NCI-H526 (cell line): ENCODE measurements at regions not wholly inside any gene's neighbourhood (a gene's known extent, or its start where the extent isn't known, plus 50 kb on each side); places are given as distances from the start of the nearest gene placed in this dataset.
"Not testable (repeated sequence)": the region's sequence is repeated elsewhere in the genome, so short reads cannot be mapped to it uniquely, and the experiment has no call there.

Source experiments
- DNase-seq, 2 experiments: peaks; one replicate each; lab custom pipeline; 2025; lab: John Stamatoyannopoulos, UW

DNA sequence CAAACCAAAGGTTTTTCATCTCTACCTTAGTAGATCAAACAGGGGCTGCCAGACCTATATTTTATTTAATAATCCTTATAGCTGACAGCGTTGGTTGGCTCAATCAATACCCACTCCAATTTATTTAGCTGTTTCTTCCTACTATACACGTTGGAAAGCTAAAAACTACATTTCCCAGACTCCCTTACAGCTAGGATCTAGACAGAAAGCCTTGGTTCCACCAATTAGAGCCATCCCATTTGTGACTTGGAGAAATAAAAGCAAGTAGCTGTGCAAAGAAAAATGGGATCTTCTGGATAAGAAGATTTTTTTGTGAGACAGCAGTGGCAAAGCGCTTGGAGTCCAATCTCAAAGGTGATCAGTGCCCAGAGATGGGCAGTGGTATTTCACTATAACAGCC lies 331.3 kb upstream of the MEIS1 start:
- DNase-seq: no peak

DNA sequence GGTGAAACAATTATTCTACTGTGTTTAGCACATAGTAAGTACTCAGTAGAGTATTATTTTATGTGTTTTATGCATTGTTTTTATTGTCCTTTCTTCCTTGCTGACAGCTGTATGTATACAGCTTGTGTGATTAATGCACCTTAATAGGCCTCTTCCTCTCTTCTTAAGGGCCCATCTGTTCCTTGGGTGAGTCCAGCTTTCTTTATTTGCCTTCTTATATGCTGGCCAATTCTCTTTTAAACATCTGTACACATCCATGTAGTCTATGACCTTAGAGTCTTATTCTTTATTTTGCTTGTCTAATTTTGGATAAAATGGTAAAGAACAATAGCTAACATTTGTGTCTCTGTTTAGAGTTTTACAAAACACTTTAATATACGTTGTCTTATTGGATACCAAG lies 333.7 kb upstream of the MEIS1 start:
- DNase-seq: no peak

DNA sequence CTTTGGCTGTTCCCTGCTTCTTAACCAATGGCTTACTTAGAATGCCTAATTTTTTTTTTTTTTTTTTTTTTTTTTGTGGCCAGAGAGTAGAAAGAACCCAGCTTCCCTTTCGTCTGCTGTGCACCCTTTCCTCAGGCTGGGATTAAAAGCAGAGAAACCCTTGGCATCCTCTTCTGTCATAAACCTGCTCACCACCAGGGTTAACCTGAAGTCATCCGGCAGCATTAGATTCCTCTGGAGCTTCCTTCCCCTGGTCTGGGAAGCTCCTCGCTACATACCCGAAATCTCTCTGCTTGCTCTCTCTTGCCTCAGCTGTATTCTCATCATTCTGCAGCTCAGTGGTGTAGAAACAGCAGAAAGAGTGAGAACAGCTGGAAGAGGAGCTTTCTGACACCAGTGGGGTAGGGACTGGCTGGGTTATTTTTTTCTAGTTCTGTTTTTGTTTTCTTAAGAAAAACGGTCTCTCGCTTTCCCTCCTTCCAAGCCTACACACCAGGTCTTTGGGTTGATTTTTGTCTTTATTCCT lies 339.0 kb upstream of the MEIS1 start:
- DNase-seq: no peak

DNA sequence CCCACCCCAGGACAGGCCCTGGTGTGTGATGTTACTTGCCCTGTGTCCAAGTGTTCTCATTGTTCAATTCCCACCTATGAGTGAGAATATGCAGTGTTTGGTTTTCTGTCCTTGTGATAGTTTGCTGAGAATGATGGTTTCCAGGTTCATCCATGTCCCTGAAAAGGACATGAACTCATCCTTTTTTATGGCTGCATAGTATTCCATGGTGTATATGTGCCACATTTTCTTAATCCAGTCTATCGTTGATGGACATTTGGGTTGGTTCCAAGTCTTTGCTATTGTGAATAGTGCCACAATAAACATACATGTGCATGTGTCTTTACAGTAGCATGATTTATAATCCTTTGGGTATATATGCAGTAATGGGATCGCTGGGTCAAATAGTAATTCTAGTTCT lies 340.2 kb upstream of the MEIS1 start:
- DNase-seq: not testable (repeated sequence)

DNA sequence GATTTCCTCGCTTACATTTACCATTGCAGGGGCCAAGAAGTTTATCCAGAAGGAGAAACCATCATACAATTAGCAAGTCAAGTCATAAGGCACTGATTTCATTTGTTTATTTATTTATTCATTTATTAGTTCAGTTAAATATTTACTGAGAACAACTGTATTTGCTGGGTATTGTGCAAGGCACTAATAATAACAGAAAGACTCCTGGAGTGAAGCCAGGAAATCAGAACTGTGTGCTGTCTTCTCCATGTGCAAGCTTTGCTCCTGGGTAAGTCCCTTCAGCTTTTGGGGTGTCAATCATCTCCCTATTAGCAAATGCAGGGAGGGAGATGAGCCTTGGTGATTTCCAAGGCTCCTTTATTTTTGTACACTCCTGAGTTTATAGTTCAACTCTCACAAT lies 341.6 kb upstream of the MEIS1 start:
- no peak for DNase-seq

DNA sequence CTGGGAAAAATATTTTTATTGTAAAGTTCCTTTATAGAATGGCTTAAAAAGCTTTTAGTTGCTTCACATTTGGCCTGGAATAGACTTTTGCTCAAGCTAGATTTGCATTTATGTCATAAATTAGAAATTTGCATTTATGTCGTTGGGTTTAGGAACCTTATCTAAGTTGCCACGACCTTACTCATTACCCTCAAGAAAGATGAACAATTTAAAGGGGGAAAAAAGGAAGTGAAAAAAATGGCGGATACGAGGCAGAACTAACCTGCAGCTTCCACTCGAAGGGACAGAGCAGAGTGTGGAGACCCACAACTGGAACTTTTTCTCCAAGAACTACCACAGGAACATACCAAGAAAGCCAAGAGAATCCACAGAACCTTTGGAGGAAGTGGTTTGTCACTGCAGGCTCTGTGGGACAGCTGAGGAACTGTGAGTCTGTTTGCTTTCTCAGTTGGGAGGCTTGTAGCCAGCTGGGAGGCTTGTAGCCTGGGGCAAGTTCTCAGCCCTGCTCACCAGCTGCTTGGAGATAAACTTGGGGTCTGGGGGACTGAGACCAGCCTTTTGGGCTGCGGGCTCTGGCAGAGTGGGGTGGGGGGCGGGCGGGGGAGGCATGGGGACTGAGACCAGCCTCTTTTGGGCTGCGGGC lies 349.9 kb upstream of the MEIS1 start:
- DNase-seq: peak; percentile 34 to 35

DNA sequence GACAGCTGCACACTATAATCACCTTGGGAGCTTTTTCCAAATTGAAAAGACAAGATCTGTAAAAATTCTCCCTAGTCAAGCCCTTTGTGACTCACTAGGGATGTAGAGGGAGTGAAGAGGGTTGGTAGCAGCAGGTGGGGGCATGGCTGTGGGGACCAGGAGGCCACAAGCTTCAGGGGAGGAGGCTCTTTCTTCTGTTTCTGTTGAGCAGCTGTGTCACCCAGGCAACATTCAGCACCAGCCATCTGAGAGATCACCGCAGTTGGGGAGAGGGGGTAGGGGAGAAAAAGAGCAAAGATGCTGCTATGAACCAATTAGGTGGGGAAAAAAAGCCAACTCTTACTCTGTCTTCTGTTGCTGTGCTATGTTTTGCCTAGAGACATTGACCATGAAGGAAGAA lies 352.3 kb upstream of the MEIS1 start:
- no peak for DNase-seq

DNA sequence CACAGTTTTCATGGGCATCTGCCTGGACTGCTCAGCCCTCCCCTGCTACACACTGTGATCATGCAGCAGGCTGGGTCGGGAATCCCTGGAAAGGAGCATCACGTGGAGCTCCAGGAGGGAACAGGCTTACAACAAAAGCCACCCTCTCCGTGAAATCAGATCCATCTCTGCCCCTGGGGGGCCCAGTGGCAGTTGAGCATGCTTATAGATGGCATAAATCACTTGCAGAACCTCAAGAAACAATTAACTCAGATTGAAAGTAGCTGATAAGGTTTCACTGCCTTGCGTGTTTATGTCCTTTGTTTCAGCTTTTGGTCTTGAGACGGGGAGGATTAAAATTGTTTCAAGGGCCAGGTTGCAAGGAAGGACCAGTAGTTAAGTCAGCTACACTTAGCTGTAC lies 354.8 kb upstream of the MEIS1 start:
- no peak for DNase-seq

DNA sequence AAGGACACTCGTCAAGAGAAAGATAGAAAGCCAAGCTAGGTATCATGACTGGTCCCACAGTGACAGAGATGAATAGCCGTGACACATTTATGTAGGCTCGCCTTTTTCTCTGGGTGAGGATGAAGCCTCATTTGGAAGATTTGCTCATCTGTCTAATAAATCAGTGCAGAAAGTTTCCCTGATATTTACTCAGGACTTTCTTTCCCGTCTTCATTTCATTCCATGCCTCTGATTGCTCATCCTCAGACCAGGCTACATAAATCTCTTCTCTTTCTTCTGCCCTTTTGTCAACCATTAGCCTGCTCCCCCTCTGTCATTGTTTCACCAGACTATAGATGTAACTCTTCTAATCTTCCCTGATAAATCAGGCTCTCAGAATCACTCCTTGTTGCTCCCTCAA lies 361.8 kb upstream of the MEIS1 start:
- DNase-seq: no peak

DNA sequence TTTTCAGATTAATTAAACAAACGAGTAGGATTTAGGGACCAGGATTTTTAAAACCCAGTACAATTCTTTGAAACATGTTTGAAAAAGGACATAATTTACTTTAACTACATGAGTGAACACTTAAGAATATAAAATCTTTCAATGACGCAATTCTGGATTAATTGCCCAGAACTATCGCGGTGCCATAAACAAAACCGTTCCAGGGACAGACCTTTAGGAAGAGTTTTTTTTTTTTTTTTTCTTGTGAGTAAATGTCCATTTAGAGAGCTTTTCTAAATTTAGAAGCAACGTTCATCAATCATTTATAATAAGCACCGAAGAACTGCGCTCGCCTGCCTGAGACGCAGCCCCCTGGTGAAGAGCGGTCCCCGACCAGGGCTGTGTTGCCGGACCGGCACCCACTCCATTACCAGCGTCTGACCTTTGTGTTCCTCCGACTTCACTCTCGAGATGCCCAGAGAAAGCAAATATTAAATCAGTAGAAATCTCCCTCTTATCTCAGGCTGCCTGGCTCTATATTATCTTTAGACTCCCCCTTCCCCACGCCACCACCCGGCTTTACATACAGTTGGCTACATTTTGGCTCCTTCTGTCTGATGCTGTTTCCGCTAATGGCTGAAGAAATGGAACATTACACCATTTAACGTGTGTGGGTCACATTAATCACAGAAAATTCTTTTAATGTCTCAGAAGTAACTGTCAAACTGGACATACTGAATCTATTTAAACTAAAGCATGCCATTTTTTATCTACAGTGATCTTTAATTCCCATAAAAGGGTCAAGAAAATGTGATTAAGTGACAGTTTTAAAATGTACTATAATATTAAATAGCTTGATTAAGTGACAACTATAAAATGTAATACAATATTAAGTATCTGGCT lies 364.0 kb upstream of the MEIS1 start:
- DNase-seq: no peak

DNA sequence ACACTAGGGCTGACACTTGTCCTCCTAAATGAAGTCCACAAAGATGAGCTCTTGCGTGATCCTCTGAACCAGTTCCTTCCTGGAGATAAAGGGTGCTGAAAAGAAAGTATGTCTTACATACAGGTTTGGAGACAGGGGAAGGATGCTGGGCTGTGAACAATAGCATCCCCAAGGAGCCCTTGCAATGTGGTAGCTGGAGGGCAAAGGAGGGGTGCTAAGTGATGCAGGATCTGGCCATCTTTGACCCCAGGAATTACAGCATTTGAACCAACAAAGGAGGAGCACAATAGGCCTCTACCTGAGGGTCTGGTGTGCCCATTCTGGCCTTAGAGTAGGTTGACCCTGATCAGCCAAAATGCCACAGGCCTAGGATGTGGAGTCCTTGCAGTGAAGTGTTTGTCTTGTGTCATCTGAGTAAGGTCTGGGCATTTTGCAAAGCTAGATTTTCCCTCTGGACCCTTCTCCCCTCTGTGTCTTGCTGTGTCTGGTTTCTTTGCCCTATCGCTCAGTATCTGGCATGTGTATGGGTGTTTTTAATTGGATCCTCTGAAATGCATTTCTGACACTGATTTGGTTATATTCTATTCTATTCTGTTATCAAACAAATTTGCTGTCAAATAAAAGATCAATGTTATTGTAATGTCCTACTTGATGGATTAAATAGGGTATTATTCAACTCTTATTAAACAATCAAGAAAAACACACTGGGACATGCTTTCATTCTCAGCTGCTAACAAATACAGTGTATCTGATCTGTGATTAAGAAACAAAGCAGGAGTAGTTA lies 364.8 kb upstream of the MEIS1 start:
- no peak for DNase-seq

DNA sequence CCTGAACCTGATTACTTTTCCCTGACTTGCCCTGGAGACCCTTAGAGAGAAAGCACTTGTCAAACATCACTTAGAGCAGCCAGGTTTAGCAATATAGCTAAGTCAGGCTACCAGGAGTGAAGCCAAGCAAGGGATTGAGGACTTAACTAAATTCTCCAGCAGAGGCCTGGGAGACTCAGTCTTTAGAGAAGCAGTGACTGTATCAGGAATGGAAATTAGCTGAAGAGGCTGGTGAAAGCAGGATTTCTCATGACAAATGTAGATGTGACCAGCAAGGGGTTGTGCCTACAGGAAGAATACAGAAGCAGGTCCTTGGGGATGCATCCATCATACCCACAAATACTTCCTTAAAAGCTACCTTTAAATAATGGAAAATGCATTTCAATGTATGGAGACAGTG lies 368.9 kb upstream of the MEIS1 start:
- DNase-seq: no peak

DNA sequence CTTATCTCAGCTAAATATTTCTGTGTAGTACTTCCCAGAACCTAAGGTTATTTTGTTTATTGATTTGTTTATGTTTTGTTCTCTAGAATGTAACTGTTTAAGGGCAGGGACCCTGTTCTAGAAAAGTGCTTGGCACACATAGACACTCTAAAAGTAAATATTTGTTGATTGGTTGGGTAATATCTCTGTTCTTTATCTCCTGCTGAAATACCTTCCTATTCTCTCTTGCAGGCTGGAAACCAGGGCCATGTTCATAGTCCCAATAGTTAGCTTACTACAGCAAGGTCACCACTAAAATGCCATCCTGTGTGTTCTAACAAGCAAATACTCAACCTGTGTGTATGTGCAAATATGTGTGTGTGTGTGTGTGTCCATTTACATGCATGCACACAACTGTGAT lies 375.6 kb upstream of the MEIS1 start:
- DNase-seq: no peak

DNA sequence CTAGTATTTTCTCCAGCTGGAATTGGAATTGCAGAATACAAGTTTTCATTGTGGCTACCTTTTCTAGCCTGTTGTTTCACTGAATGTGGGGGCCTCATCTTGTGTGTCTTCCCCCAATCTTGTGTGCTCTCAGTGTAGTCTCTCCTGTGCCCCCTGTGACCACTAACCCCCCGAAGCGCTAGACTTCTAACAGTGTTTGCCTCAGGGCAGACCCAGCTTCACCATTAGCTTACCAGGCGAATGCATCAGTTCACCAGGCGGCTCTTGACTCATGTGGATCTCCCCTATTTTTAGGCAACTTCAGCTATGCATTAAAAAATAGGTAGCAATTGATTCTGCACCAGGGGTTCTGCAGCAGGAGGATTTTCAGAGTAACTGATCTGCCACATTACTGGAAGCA lies 376.2 kb upstream of the MEIS1 start:
- no peak for DNase-seq

DNA sequence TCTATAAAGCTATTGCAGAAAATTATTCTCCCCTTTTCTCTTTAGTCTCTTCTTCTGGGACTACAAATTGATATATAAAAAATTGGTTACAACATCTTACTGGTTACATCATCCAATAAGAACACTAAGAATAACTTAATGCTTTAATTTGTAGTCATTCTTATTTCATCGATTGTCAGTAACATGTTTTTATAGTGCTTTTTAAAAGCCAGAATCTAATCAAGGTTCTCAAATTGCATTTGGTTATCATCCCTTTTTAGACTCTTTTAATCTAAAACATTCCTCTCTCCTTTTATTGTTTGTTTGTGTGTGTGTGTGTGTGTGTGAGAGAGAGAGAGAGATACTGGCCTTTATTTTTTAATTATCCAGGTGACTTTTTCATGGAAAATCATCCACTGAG lies 377.1 kb upstream of the MEIS1 start:
- no peak for DNase-seq

DNA sequence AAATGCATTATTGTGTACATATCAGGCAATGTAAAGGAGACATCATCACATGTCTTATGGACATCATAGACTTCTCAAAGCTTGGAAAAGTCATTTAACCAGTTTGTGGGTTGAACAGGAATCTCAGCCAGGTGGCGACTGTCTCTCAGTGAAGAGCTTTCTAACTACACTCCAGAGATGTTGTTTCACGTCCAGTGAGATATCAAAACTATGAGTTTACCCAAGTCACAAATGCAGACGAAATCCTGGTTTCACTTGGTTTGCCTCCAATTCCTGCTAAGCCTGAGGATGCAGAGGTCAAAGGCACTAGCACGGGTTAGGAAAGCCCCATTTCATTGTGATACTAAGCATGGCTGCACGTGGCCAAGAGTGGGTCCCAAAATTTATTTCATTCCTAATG lies 384.5 kb upstream of the MEIS1 start:
- no peak for DNase-seq

DNA sequence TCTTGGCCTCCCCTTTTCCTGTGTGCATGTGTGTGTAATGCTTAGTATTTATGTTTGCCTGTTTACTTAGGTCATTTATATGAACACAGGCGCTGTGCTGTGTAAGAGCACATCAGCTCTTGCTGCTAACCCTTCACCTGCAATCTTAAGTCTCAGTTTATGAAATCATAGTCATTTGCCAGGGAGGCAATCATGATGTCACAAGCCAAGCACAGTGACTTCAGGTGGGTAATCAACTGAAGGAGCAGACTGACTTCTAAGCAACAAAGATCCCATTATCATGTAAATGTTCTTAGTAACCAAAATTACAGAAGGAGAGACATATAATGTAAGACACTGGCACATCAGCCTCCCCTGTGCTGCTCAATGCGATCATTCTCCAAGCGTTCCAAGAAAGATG lies 386.3 kb upstream of the MEIS1 start:
- DNase-seq: no peak

DNA sequence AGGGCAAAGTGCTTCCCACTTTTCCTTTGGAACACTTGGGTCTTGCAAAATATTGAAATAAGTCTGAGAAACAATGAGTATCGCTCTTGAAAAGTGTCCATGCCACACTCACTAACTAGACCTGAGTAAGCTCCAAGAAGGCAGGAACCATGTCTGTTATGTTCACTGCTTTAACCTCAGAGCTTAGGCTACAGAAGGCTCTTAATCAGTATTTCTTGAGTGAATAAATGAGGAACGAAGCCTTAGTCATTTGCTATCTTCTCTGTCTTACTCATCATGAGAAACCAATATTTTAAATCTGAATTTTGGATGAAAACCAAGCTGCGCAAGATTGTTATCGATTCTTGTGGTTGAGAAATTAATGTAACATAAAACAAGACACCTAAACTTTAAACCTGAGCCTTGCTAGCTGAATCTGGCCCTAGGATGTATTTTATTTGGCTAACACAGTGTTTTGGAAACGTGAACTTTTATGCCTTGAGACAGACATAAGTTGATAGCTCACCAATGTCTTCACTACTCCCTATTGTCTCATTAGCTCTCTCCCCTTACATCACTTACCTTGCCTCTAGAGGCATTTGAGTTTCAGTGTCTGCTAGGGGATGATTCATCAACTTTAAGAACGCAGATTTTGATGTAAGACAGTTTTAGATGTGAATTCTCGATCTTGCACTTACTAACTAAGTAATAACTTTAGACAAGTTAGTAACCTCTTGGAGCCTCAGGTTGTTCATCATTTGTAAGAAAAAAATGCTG lies 392.8 kb upstream of the MEIS1 start:
- no peak for DNase-seq

DNA sequence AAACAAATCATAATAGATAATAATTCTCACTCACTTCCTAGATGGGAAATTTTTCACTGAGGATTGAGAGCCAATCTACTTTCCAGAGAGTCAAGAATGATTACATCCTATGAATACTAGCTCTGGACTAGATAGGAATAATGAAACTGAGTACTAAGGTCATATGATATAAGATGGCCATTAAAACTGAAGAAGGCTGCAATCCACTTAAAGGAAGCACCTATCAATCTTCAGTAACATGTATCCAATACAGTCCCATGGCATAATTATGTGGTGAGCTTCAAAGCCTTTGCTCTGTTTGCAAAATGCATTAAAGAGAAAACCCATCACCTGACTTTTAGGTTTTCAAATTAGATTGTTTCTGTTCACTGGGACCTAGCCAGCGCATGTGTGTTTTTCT lies 398.0 kb upstream of the MEIS1 start:
- no peak for DNase-seq

DNA sequence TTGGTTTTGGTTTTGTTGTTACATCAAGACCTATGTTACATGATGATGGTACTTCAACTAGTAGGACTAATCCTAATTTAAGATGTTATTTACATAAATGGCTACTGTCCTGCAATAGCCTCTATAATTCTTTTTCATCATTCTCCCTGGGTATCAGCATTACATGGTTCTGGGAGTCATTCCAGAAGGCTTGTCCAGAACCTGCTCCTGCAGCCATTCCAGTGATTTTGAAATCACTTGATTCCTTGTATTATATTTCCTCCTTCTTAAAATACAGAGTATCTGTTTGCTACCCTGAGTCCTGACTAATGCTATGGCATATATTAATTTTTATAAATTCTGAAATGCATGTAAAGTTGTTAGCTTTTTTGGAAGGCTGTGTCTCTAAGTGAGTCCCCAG lies 400.5 kb upstream of the MEIS1 start:
- no peak for DNase-seq

DNA sequence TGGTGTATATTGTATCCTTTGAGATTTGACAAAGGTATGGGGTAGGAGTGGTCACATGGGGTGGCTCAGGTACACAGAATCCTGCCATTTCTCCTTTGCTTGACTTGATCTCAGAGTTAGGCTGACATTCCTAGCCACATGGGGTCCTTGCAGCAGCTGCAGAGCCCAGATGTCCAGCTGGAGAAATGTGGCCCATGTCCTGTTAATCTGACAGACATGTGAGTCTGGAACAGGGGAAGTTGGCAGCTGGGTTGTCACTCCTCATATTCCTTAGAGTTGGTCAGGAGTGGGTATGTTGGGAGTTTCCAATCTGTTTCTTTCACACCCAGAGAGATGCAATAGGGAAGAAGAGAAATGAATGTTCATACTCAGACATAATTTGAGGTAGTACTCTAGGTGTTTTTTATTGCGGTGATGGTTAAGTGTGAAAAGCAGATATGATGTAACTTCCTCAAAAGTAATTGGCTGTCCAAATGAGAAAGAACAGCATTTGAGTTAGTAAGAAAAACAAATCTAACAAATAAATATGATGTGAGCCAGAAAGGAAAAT lies 402.6 kb upstream of the MEIS1 start:
- DNase-seq: no peak

DNA sequence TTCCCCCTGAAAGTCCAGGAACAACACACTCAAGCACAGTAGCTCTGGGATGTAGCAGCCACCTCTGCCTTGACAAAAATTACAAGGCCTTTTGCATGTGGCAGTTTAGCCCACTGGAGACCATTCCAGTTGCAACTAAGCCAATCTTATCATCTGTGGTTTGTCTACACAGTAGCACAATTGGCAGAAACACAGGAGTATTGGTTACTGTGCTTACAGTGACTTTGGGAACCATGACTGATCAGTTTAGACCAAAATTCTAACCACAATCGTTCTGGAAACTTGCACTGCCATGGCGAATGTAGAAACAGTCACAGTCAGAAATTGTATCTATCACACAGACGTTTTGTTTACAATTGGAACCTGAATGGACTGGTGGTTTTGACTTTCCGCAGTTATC lies 403.7 kb upstream of the MEIS1 start:
- DNase-seq: no peak
